ENCODE measurements at regions not wholly inside any gene's neighbourhood (a gene's known extent, or its start where the extent isn't known, plus 50 kb on each side); places are given as distances from the start of the nearest gene placed in this dataset.

DNA sequence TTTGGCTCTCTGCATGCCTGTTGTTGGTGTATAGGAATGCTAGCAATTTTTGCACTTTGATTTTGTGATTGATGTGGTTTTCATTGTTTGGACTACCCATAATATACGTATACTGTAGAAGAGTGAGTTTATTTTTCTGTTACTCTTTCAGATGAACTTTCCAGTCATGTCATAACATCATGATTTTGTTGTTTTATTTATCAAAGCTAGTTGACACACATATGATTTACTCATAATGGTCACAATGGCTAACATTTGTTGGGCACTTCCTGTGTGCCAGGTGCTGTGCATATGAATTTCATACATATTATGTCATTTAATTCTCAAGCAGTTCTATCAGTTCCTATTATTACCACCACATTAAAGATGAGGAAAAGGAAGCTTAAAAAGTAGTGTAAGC is 98.1 kb upstream of the GUCA2B start:
- Histone ChIP-seq H4K20me1 (ENCODE audit: insufficient read depth) (no peaks in the 10 kb centered on the region), H3K4me3 (IDR thresholded peaks at IDR 0.05; ENCODE audit: insufficient read depth, low read depth, low read length) (no peak overlapping the region), H3K27ac (no peak overlapping the region), H3K9ac (no peak overlapping the region), H2AFZ (ENCODE audit: low read depth) (no peak overlapping the region), H3K4me1 (ENCODE audit: low read depth, poor library complexity, severe bottlenecking) (no peaks in the 10 kb centered on the region), H3K4me2 (no peak overlapping the region), H3K79me2 (ENCODE audit: insufficient read depth, low read depth) (no peaks in the 10 kb centered on the region), H3K27me3 (ENCODE audit: insufficient read depth, low read depth) (no peaks in the 10 kb centered on the region), H3K36me3 (ENCODE audit: insufficient read depth) (no peaks in the 10 kb centered on the region)
- TF ChIP-seq, protein P1, sequence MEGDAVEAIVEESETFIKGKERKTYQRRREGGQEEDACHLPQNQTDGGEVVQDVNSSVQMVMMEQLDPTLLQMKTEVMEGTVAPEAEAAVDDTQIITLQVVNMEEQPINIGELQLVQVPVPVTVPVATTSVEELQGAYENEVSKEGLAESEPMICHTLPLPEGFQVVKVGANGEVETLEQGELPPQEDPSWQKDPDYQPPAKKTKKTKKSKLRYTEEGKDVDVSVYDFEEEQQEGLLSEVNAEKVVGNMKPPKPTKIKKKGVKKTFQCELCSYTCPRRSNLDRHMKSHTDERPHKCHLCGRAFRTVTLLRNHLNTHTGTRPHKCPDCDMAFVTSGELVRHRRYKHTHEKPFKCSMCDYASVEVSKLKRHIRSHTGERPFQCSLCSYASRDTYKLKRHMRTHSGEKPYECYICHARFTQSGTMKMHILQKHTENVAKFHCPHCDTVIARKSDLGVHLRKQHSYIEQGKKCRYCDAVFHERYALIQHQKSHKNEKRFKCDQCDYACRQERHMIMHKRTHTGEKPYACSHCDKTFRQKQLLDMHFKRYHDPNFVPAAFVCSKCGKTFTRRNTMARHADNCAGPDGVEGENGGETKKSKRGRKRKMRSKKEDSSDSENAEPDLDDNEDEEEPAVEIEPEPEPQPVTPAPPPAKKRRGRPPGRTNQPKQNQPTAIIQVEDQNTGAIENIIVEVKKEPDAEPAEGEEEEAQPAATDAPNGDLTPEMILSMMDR (conservative IDR thresholded peaks at IDR 0.05; ENCODE audit: low read depth, low read length): no peak

DNA sequence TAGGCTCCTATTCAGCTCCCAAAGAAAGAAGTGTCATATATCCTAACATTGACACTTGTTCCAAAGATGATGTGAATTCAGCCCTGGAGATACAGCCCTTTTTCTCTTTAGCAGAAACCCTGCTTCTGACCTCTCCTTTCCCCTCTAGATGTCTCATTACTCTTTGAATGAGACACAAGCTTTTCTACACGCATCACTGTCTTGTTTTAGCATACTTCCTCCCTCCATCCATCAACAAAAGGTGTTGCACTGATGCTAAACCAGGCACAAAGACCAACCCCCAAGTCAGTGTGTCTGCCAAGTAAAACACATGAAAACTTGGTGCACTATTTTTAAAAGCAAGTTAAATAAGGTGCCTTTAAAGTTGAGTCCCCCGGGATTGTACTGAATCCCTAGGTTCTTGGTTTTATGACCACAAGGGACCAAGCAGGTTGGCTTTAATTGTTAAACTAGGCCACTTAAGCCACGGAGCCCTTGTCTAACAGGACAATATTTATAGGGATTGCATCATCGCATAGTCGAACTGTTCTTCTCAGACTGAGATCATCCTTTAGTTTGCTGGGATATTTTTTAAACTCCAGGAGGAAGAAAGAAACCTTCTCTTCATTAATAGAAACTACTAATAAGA is 101.0 kb upstream of the GUCA2B start:
- no peak overlapping the region for H2AFZ ChIP-seq (ENCODE audit: low read depth)
- H3K4me3 ChIP-seq (IDR thresholded peaks at IDR 0.05; ENCODE audit: insufficient read depth, low read depth, low read length): no peak overlapping the region
- no peak overlapping the region for H3K9ac ChIP-seq
- no peaks in the 10 kb centered on the region for H3K27me3 ChIP-seq (ENCODE audit: insufficient read depth, low read depth)
- H3K4me2 ChIP-seq: no peak overlapping the region
- TF ChIP-seq, protein P1 (conservative IDR thresholded peaks at IDR 0.05; ENCODE audit: low read depth, low read length): no peak
- H4K20me1 ChIP-seq (ENCODE audit: insufficient read depth): no peaks in the 10 kb centered on the region
- no peaks in the 10 kb centered on the region for H3K4me1 ChIP-seq (ENCODE audit: low read depth, poor library complexity, severe bottlenecking)
- H3K27ac ChIP-seq: no peak overlapping the region
- no peaks in the 10 kb centered on the region for H3K79me2 ChIP-seq (ENCODE audit: insufficient read depth, low read depth)
- H3K36me3 ChIP-seq (ENCODE audit: insufficient read depth): no peaks in the 10 kb centered on the region

- H3K4me3 ChIP-seq (IDR thresholded peaks at IDR 0.05; ENCODE audit: insufficient read depth, low read depth, low read length): no peak overlapping the region
- H3K9ac ChIP-seq: no peak overlapping the region
- no peaks in the 10 kb centered on the region for H4K20me1 ChIP-seq (ENCODE audit: insufficient read depth)
- H3K4me1 ChIP-seq (ENCODE audit: low read depth, poor library complexity, severe bottlenecking): no peaks in the 10 kb centered on the region
- H3K36me3 ChIP-seq (ENCODE audit: insufficient read depth): no peaks in the 10 kb centered on the region
- TF ChIP-seq, protein P1 (conservative IDR thresholded peaks at IDR 0.05; ENCODE audit: low read depth, low read length): no peak
- no peak overlapping the region for H3K4me2 ChIP-seq
- H3K27me3 ChIP-seq (ENCODE audit: insufficient read depth, low read depth): no peaks in the 10 kb centered on the region
- no peaks in the 10 kb centered on the region for H3K79me2 ChIP-seq (ENCODE audit: insufficient read depth, low read depth)
- H2AFZ ChIP-seq (ENCODE audit: low read depth): no peak overlapping the region
- H3K27ac ChIP-seq: no peak overlapping the region
Measured at GRCh38 chr1:42047508-42047880, 105.7 kb upstream of the GUCA2B start.

- Histone ChIP-seq H3K27ac (no peak overlapping the region), H3K36me3 (ENCODE audit: insufficient read depth) (no peaks in the 10 kb centered on the region)
- TF ChIP-seq, protein P1 (conservative IDR thresholded peaks at IDR 0.05; ENCODE audit: low read depth, low read length): no peak
Measured at GRCh38 chr1:42046761-42047507, 106.3 kb upstream of the GUCA2B start.

More at GRCh38 chr1:42046761-42047507, 106.3 kb upstream of the GUCA2B start:
- no peaks in the 10 kb centered on the region for H3K27me3 ChIP-seq (ENCODE audit: insufficient read depth, low read depth)
- no peaks in the 10 kb centered on the region for H3K79me2 ChIP-seq (ENCODE audit: insufficient read depth, low read depth)
- H2AFZ ChIP-seq (ENCODE audit: low read depth): no peak overlapping the region
- H3K9ac ChIP-seq: no peak overlapping the region
- no peak overlapping the region for H3K4me2 ChIP-seq
- no peaks in the 10 kb centered on the region for H3K4me1 ChIP-seq (ENCODE audit: low read depth, poor library complexity, severe bottlenecking)
- no peak overlapping the region for H3K4me3 ChIP-seq (IDR thresholded peaks at IDR 0.05; ENCODE audit: insufficient read depth, low read depth, low read length)
- H4K20me1 ChIP-seq (ENCODE audit: insufficient read depth): no peaks in the 10 kb centered on the region

All from KMS-11 (cell line).